Peyer's patch (tissue), 4 donors: ENCODE measurements at regions not wholly inside any gene's neighbourhood (a gene's known extent, or its start where the extent isn't known, plus 50 kb on each side); places are given as distances from the start of the nearest gene placed in this dataset.

ENCODE experiments used
- DNase-seq, 3 donors: peaks; one replicate each; pipeline ENCODE4 v3.0.0-alpha.2; 2017 to 2019
- H3K27ac ChIP-seq, 4 donors: fragments of 200-600 bp; sonication (generic); one replicate each; pipeline ENCODE4 v1.5.1; 2016 to 2019
- H3K27me3 ChIP-seq, 2 donors: fragments of 200-600 bp; sonication (generic); one replicate each; pipeline ENCODE4 v1.5.1; 2019
- H3K36me3 ChIP-seq, 3 donors: fragments of 200-600 bp; sonication (generic); one replicate each; pipeline ENCODE4 v1.5.1; 2016 to 2019
- H3K4me1 ChIP-seq, 4 donors: fragments of 200-600 bp; sonication (generic); one replicate each; pipeline ENCODE4 v1.5.1; 2016 to 2019
- H3K4me3 ChIP-seq, 4 donors: fragments of 200-600 bp; sonication (generic); 1 replicate in 3 of 4; 2 replicates in 1 of 4; pipeline ENCODE4 v1.5.1; 2016 to 2019; ENCODE audit warnings: mild to moderate bottlenecking in 1 of 4
- H3K9me3 ChIP-seq, 4 donors: fragments of 200-600 bp; sonication (generic); one replicate each; pipeline ENCODE4 v1.5.1; 2016 to 2019; ENCODE audit warnings: mild to moderate bottlenecking in 1 of 4
- POLR2A ChIP-seq, 2 donors: fragments of 450-650 bp; IDR thresholded peaks; one replicate each; pipeline ENCODE4 v1.5.1; 2017; ENCODE audit warnings: antibody characterized with exemption in 2 of 2, mild to moderate bottlenecking in 2 of 2, moderate library complexity in 2 of 2
- TF ChIP-seq, protein P1 (sequence below), 6 experiments: fragments of 450-650 bp in 4 of 6; fragments of 200-600 bp in 2 of 6; sonication (generic) in 1 of 6; IDR thresholded peaks; one replicate each; pipeline ENCODE4 v1.5.1; 2017 to 2019; ENCODE audit warnings: antibody characterized with exemption in 6 of 6, mild to moderate bottlenecking in 3 of 6, moderate library complexity in 1 of 6

DNA sequence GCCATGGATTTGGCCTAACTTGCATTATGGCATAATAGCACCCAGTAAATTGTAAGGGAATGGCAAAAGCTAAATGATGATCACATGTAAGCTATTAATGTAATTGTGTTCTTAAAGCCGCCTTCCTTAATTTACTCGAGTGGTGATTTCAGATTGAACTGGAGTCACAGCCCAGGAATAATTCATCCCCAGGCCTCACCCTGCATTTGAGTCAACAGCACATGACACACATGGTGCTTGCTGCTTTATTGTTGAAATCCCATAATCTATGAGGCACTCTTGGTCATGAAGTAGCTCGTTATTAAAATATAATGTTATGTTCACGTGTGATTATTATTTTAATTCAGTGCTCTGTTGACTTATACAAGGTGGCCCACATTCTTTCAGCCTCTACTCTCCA is 547.5 kb downstream of the VRK1 start:
- H3K4me1 ChIP-seq, result no peaks in the 10 kb centered on the region
- no peaks in the 10 kb centered on the region for H3K36me3 ChIP-seq
- TF ChIP-seq, protein P1, sequence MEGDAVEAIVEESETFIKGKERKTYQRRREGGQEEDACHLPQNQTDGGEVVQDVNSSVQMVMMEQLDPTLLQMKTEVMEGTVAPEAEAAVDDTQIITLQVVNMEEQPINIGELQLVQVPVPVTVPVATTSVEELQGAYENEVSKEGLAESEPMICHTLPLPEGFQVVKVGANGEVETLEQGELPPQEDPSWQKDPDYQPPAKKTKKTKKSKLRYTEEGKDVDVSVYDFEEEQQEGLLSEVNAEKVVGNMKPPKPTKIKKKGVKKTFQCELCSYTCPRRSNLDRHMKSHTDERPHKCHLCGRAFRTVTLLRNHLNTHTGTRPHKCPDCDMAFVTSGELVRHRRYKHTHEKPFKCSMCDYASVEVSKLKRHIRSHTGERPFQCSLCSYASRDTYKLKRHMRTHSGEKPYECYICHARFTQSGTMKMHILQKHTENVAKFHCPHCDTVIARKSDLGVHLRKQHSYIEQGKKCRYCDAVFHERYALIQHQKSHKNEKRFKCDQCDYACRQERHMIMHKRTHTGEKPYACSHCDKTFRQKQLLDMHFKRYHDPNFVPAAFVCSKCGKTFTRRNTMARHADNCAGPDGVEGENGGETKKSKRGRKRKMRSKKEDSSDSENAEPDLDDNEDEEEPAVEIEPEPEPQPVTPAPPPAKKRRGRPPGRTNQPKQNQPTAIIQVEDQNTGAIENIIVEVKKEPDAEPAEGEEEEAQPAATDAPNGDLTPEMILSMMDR (IDR thresholded peaks at IDR 0.05), result no peak
- TF ChIP-seq POLR2A (IDR thresholded peaks at IDR 0.05), result no peak
- H3K4me3 ChIP-seq, result no peak overlapping the region
- H3K9me3 ChIP-seq, result no peaks in the 10 kb centered on the region
- H3K27me3 ChIP-seq, result no peaks in the 10 kb centered on the region
- DNase-seq, result no peak
- H3K27ac ChIP-seq, result no peak overlapping the region

DNA sequence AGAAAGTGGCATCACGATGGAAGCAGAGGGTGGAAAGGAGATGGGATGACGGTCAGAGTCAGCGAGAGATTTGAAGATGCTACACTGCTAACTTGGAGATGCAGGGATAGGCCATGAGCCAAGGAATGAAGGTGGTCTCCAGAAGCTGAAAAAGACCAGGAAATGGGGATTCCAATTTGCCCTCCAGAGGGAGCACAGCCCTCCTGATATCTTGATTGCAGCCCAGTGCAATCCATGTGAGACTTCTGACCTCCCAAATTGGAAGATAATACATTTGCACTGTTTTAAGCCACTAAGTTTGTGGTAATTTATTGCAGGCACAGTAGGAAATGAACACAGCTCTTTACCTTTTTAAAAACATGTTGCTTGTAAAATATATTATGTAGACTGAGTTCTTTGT is 549.5 kb downstream of the VRK1 start:
- no peak overlapping the region for H3K4me3 ChIP-seq
- no peaks in the 10 kb centered on the region for H3K27me3 ChIP-seq
- H3K27ac ChIP-seq, result no peak overlapping the region
- DNase-seq, result no peak
- no peaks in the 10 kb centered on the region for H3K9me3 ChIP-seq
- no peak for TF ChIP-seq POLR2A (IDR thresholded peaks at IDR 0.05)
- TF ChIP-seq, protein P1 (IDR thresholded peaks at IDR 0.05), result no peak
- H3K4me1 ChIP-seq, result no peaks in the 10 kb centered on the region
- no peaks in the 10 kb centered on the region for H3K36me3 ChIP-seq

DNA sequence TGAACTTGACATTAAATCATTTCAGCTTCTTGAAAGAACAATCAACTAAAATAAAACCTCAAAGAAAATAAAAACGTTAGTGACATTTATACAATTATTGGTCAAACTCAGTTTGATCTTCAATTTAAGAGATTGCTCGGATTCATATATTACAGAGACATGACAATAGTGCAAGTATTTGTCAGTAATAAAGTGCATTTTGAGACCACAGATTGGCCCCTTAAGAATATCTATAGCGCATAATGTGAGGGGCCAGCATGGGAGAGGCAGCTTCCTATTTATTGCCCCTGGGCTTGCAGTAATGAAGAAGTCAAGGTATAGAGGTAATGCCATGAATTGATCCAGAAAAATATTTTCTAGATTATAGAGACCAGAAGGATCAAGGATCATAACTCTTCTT is 552.3 kb downstream of the VRK1 start:
- no peaks in the 10 kb centered on the region for H3K9me3 ChIP-seq
- no peaks in the 10 kb centered on the region for H3K36me3 ChIP-seq
- H3K27ac ChIP-seq, result no peak overlapping the region
- H3K4me3 ChIP-seq, result no peak overlapping the region
- H3K27me3 ChIP-seq, result no peaks in the 10 kb centered on the region
- TF ChIP-seq POLR2A (IDR thresholded peaks at IDR 0.05), result no peak
- DNase-seq, result no peak
- no peaks in the 10 kb centered on the region for H3K4me1 ChIP-seq

DNA sequence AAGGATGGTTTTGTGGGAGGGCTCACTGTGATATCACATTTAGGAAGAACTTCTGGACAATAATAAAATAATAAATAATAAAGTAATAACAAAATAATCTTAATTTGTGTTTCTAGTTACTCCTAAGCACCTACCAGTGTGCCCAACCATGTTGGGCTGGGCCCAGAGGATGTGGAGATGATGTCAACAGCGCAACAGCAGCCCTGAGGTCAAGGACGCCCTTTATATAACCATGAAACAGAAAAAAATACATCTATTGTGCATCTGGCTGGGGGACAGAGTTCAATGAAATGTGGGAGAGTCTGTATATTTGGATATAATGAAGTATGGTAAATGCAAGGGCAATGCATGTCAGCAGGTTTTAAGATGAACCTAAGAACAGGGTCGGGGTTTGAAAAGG is 552.8 kb downstream of the VRK1 start:
- H3K9me3 ChIP-seq, result no peaks in the 10 kb centered on the region
- no peak for DNase-seq
- H3K27ac ChIP-seq, result no peak overlapping the region
- no peaks in the 10 kb centered on the region for H3K36me3 ChIP-seq
- no peaks in the 10 kb centered on the region for H3K27me3 ChIP-seq
- TF ChIP-seq, protein P1 (IDR thresholded peaks at IDR 0.05), result no peak
- no peak for TF ChIP-seq POLR2A (IDR thresholded peaks at IDR 0.05)
- H3K4me1 ChIP-seq, result no peaks in the 10 kb centered on the region
- no peak overlapping the region for H3K4me3 ChIP-seq

DNA sequence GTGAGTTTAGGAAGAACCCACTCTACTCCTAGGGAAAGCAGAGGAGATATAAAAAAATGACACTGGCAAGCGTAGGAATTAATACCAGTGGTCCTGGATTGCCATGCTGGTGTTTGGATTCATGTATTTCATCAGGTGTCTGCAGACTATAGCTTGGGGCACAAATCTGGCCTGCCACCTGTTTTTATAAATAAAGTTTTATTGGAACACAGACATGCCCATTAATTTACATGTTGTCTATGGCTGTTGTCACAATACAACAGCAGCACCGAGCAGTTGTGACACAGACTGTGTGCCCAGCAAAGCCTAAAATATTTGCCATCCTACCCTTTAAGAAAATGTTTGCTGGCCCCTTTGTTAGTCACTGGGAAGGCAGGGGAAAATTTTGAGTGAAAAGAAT is 553.2 kb downstream of the VRK1 start:
- Histone ChIP-seq H3K9me3 (no peaks in the 10 kb centered on the region), H3K27ac (no peak overlapping the region), H3K27me3 (no peaks in the 10 kb centered on the region), H3K4me1 (no peaks in the 10 kb centered on the region), H3K36me3 (no peaks in the 10 kb centered on the region), H3K4me3 (no peak overlapping the region)
- no peak for TF ChIP-seq POLR2A (IDR thresholded peaks at IDR 0.05)
- TF ChIP-seq, protein P1 (IDR thresholded peaks at IDR 0.05), result no peak
- no peak for DNase-seq

DNA sequence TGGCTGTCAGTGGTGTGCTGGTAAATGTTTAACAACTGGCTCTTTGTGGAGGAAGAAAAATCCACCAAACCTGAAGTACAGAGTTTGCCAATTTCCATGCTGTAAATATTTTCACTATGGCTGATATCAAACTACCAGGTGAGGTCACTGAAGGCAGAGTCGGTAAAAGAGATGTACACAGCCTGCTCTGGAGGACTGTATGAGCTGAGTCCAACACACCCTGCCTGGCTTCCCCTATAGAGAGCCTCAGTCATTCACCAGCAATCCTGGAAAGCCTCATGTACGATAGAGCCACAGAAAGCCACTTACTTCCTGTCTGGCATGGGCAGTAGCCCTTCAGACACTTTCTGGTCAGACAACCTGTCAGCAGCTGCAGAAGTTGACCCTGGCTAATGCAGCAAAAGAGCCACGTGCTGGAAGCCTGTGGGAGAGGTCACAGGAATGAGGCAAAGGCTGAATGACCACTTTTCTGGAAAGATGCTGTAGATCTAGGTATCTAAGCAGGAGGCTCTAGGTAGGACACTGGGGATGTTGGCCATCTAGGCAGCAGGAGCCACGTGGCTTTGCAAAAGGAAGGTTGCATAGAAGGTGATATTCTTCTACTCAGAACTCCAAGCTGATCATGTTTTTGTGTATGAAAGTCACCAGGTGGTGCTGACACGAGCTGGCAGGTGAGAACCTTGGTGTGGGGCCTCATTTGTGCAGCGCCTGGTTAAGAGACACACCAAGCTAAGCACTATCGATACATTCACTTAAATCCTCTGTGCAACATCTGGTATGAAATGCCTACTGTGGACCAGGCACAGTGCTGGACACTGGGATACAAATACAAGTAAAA is 553.9 kb downstream of the VRK1 start:
- H3K36me3 ChIP-seq, result no peaks in the 10 kb centered on the region
- no peak for TF ChIP-seq POLR2A (IDR thresholded peaks at IDR 0.05)
- TF ChIP-seq, protein P1 (IDR thresholded peaks at IDR 0.05), result no peak
- no peak overlapping the region for H3K27ac ChIP-seq
- H3K27me3 ChIP-seq, result no peaks in the 10 kb centered on the region
- DNase-seq, result no peak
- H3K4me1 ChIP-seq, result no peaks in the 10 kb centered on the region
- no peak overlapping the region for H3K4me3 ChIP-seq
- no peaks in the 10 kb centered on the region for H3K9me3 ChIP-seq
